PFSK-1 (cell line): ENCODE measurements at regions not wholly inside any gene's neighbourhood (a gene's known extent, or its start where the extent isn't known, plus 50 kb on each side); places are given as distances from the start of the nearest gene placed in this dataset.

ENCODE experiments used
- FOXP2 ChIP-seq: optimal IDR thresholded peaks from 2 replicates; pipeline ENCODE3; 2011; ENCODE audit warnings: borderline replicate concordance, control low read depth, inconsistent platforms; ENCODE audit not compliant: insufficient read depth; ENCODE audit errors: extremely low read length, extremely low read depth
- POLR2AphosphoS5 ChIP-seq: IDR thresholded peaks from 2 replicates; pipeline ENCODE4 v1.6.1; 2012; ENCODE audit warnings: low read depth, mild to moderate bottlenecking, control low read depth, low read length, moderate library complexity
- REST ChIP-seq, 2 experiments: IDR thresholded peaks; 2 replicates each; pipeline versions ENCODE4 v1.6.1 to v1.8.0; 2011 to 2012; ENCODE audit warnings: low read depth in 2 of 2, low read length in 2 of 2, control low read depth in 1 of 2, inconsistent platforms in 1 of 2, mild to moderate bottlenecking in 1 of 2, moderate library complexity in 1 of 2; ENCODE audit not compliant: insufficient read depth in 1 of 2
- SIN3A ChIP-seq: IDR thresholded peaks from 2 replicates; pipeline ENCODE4 v1.6.1; 2012; ENCODE audit warnings: mild to moderate bottlenecking, low read length, moderate library complexity, borderline replicate concordance; ENCODE audit not compliant: insufficient read depth
- TAF1 ChIP-seq: IDR thresholded peaks from 2 replicates; pipeline ENCODE4 v1.6.1; 2012; ENCODE audit warnings: low read length, control low read depth, borderline replicate concordance; ENCODE audit not compliant: insufficient read depth

DNA sequence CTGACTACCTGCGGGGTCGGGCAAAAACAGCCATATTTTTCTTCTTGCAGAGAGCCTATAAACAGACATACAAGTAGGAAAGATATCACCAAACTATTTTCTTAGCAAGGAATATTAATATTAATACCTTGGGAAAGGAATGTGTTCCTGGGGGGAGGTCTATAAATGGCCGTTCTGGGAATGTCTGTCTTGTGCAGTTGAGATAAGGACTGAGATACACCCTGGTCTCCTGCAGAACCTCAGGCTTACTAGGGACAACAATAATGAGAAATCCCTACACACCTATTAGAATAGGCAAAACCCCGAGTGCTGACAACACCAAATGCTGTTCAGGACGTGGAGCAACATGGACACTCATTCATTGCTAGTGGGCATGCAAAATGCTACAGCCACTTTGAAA, 297.2 kb downstream of the DRD1 start:
- no peak for TF ChIP-seq POLR2AphosphoS5
- TF ChIP-seq SIN3A, result no peak
- no peak for TF ChIP-seq FOXP2
- TF ChIP-seq REST (IDR thresholded peaks at IDR 0.05; ENCODE audit: insufficient read depth in 1 of 2, low read depth in 2 of 2, low read length in 2 of 2), result no peak
- no peak for TF ChIP-seq TAF1
